ENCODE measurements at regions not wholly inside any gene's neighbourhood (a gene's known extent, or its start where the extent isn't known, plus 50 kb on each side); places are given as distances from the start of the nearest gene placed in this dataset.

DNA sequence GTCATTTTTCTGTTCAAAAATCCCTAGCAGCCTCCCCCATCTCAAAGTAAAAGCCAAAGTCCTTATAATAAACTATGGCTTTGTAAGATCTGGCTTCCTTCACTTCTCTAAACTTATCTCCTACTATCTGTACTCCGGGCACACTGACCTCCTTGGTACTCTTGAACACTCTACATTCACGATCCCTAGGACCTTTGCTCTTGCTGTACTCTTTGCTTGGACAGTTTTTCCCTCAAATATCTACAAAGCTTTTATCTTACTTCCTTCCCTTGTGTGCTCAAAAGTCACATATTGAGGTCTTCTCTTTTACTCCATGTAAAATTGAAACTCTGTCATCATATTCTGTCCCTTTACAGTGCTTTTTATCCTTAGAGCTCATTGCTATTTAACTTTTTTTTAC is 616.6 kb downstream of the IRS1 start:
- no peak for TF ChIP-seq EZH2 (IDR thresholded peaks at IDR 0.05; ENCODE audit: borderline replicate concordance, low read depth, low read length, poor library complexity, severe bottlenecking)
- TF ChIP-seq, protein P1, sequence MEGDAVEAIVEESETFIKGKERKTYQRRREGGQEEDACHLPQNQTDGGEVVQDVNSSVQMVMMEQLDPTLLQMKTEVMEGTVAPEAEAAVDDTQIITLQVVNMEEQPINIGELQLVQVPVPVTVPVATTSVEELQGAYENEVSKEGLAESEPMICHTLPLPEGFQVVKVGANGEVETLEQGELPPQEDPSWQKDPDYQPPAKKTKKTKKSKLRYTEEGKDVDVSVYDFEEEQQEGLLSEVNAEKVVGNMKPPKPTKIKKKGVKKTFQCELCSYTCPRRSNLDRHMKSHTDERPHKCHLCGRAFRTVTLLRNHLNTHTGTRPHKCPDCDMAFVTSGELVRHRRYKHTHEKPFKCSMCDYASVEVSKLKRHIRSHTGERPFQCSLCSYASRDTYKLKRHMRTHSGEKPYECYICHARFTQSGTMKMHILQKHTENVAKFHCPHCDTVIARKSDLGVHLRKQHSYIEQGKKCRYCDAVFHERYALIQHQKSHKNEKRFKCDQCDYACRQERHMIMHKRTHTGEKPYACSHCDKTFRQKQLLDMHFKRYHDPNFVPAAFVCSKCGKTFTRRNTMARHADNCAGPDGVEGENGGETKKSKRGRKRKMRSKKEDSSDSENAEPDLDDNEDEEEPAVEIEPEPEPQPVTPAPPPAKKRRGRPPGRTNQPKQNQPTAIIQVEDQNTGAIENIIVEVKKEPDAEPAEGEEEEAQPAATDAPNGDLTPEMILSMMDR (conservative IDR thresholded peaks at IDR 0.05; ENCODE audit: low read depth, low read length) = no peak
- no TSS peak for BruUV-seq (replicated peaks)
- POLR2A ChIA-PET (ENCODE audit: low non-redundant PET) = interaction anchor here (0.7 kb wide), 2 partner anchors 287 to 613 kb away, joined by 3 to 4 read pairs; no protein-coding TSS in a partner anchor

DNA sequence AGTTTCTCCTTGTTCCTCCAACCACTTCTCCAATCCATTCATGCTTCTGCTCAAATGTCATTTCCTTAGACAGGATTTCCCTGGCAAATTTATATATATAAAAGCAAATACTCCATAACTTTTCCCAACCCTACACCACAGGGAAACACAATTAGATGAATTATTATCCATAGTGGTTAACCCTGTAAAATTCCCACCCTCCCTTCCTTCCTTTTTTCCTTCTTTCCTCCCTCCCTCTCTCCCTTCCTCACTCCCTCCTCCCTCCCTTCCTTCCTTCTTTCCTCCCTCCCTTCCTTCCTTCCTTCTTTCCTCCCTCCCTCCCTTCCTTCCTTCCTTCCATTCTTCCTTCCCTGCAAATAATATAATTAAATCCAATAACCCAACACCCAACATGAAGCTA is 617.7 kb downstream of the IRS1 start:
- BruUV-seq (replicated peaks) = no TSS peak
- CTCF ChIA-PET = no interaction called here
- Histone ChIP-seq H3K27ac (ENCODE audit: low read depth, low read length, poor library complexity, severe bottlenecking) (no peak overlapping the region), H3K36me3 (ENCODE audit: insufficient read depth, low read length, poor library complexity, severe bottlenecking) (no peaks in the 10 kb centered on the region), H3K4me3 (ENCODE audit: low read depth, low read length, poor library complexity, severe bottlenecking) (no peak overlapping the region), H3K27me3 (replicated peaks; ENCODE audit: insufficient read depth, low read depth, low read length, poor library complexity) (no peaks in the 10 kb centered on the region), H3K9me3 (ENCODE audit: low read depth, low read length, poor library complexity, severe bottlenecking) (peaks cover 10% of the 10 kb centered on the region), H3K4me1 (ENCODE audit: insufficient read depth, low read length, poor library complexity, severe bottlenecking) (peaks cover 29% of the 10 kb centered on the region)
- no peak for DNase-seq (ENCODE audit: low spot score)
- POLR2A ChIA-PET (ENCODE audit: low non-redundant PET) = no interaction called here
- TF ChIP-seq, protein P1 (conservative IDR thresholded peaks at IDR 0.05; ENCODE audit: low read depth, low read length) = no peak
- TF ChIP-seq EZH2 (IDR thresholded peaks at IDR 0.05; ENCODE audit: borderline replicate concordance, low read depth, low read length, poor library complexity, severe bottlenecking) = no peak
- intact Hi-C loops (cut with micrococcal nuclease; ENCODE audit: unreplicated experiment) = no loop called here

More for the DNA sequence above, 616.6 kb downstream of the IRS1 start:
- CTCF ChIA-PET = no interaction called here
- Histone ChIP-seq H3K36me3 (ENCODE audit: insufficient read depth, low read length, poor library complexity, severe bottlenecking) (no peaks in the 10 kb centered on the region), H3K9me3 (ENCODE audit: low read depth, low read length, poor library complexity, severe bottlenecking) (peaks cover 4% of the 10 kb centered on the region), H3K27ac (ENCODE audit: low read depth, low read length, poor library complexity, severe bottlenecking) (no peak overlapping the region), H3K4me3 (ENCODE audit: low read depth, low read length, poor library complexity, severe bottlenecking) (no peak overlapping the region), H3K4me1 (ENCODE audit: insufficient read depth, low read length, poor library complexity, severe bottlenecking) (peaks cover 40% of the 10 kb centered on the region), H3K27me3 (replicated peaks; ENCODE audit: insufficient read depth, low read depth, low read length, poor library complexity) (no peaks in the 10 kb centered on the region)
- DNase-seq (ENCODE audit: low spot score) = no peak
- intact Hi-C loops (cut with micrococcal nuclease; ENCODE audit: unreplicated experiment) = no loop called here

DNA sequence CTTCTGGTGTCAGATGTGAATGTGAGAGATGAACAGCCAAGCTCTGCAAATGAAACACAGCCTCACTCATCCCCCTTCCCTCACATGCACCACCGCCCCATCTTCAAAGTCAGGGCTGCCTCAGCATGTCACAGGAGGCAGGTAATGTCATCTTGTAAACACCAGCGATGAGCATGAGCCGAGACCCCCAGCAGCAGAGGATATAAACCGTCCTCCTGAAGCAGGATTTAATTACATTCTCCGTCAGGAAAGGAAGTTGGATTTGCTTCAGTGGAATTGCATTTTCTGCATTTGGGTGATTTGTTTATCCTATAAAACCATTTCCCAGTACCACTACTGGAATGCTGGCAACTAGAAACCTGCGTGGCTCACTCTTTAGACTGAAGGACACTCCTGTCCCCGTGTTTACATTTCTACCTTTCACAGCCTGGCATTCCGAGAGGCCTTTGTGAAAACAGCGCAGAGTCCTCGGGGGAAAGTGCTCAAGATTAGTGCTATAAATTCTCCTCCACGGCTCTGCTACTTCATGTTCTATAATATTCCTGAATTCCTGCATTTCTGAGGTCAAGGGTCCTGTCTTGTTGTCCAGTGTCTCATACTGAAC is 619.2 kb downstream of the IRS1 start:
- Histone ChIP-seq H3K4me1 (ENCODE audit: insufficient read depth, low read length, poor library complexity, severe bottlenecking) (peaks cover 15% of the 10 kb centered on the region), H3K9me3 (ENCODE audit: low read depth, low read length, poor library complexity, severe bottlenecking) (peaks cover 10% of the 10 kb centered on the region), H3K36me3 (ENCODE audit: insufficient read depth, low read length, poor library complexity, severe bottlenecking) (no peaks in the 10 kb centered on the region), H3K27me3 (replicated peaks; ENCODE audit: insufficient read depth, low read depth, low read length, poor library complexity) (no peaks in the 10 kb centered on the region), H3K4me3 (ENCODE audit: low read depth, low read length, poor library complexity, severe bottlenecking) (no peak overlapping the region), H3K27ac (ENCODE audit: low read depth, low read length, poor library complexity, severe bottlenecking) (no peak overlapping the region)
- TF ChIP-seq, protein P1 (conservative IDR thresholded peaks at IDR 0.05; ENCODE audit: low read depth, low read length) = no peak
- no peak for TF ChIP-seq EZH2 (IDR thresholded peaks at IDR 0.05; ENCODE audit: borderline replicate concordance, low read depth, low read length, poor library complexity, severe bottlenecking)
- POLR2A ChIA-PET (ENCODE audit: low non-redundant PET) = no interaction called here
- BruUV-seq (replicated peaks) = no TSS peak
- DNase-seq (ENCODE audit: low spot score) = no peak
- intact Hi-C loops (cut with micrococcal nuclease; ENCODE audit: unreplicated experiment) = no loop called here
- CTCF ChIA-PET = no interaction called here

Data from A673 (cell line).